Prostate gland (tissue), 2 donors: ENCODE measurements at regions not wholly inside any gene's neighbourhood (a gene's known extent, or its start where the extent isn't known, plus 50 kb on each side); places are given as distances from the start of the nearest gene placed in this dataset.

ENCODE experiments used
- CTCF ChIP-seq, 4 experiments: fragments of 200-600 bp in 2 of 4; fragments of 450-650 bp in 2 of 4; sonication (generic) in 2 of 4; IDR thresholded peaks; 1 replicate in 3 of 4; 2 replicates in 1 of 4; pipeline ENCODE4 v1.5.1; 2016 to 2019; ENCODE audit warnings: antibody characterized with exemption in 4 of 4, mild to moderate bottlenecking in 2 of 4, moderate library complexity in 2 of 4
- POLR2A ChIP-seq: fragments of 450-650 bp; IDR thresholded peaks from one replicate; pipeline ENCODE4 v1.6.1; 2016; ENCODE audit warnings: antibody characterized with exemption, mild to moderate bottlenecking
- POLR2AphosphoS5 ChIP-seq: sonication (generic); formaldehyde crosslinking; IDR thresholded peaks from one replicate; pipeline ENCODE4 v1.6.1; 2017; ENCODE audit warnings: antibody characterized with exemption

- no peak for TF ChIP-seq POLR2A
- TF ChIP-seq POLR2AphosphoS5 = no peak
- TF ChIP-seq CTCF (IDR thresholded peaks at IDR 0.05) = no peak
Measured at GRCh38 chr4:11299016-11299415, 129.7 kb downstream of the HS3ST1 start.
